ENCODE measurements at regions not wholly inside any gene's neighbourhood (a gene's known extent, or its start where the extent isn't known, plus 50 kb on each side); places are given as distances from the start of the nearest gene placed in this dataset.

DNA sequence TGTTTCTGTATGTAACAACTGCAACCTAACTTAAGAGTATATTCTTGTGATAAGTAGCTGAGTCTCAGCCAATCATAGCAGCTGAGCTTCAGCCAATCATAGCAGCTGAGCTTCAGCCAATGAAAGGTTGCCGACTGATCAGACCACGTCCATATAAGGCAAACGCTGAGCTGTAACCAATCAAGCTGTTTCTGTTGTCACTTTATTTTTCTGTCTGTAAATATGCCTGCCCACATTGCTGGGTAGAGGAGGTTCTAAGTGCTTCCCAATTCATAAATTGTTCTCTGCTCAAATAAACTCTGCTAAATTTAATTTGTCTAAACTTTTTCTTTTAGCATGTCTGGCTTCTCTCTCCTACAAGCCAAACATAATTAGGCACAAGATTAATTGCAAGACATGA is 231.5 kb upstream of the TCF4 start:
- TF ChIP-seq, protein P1, sequence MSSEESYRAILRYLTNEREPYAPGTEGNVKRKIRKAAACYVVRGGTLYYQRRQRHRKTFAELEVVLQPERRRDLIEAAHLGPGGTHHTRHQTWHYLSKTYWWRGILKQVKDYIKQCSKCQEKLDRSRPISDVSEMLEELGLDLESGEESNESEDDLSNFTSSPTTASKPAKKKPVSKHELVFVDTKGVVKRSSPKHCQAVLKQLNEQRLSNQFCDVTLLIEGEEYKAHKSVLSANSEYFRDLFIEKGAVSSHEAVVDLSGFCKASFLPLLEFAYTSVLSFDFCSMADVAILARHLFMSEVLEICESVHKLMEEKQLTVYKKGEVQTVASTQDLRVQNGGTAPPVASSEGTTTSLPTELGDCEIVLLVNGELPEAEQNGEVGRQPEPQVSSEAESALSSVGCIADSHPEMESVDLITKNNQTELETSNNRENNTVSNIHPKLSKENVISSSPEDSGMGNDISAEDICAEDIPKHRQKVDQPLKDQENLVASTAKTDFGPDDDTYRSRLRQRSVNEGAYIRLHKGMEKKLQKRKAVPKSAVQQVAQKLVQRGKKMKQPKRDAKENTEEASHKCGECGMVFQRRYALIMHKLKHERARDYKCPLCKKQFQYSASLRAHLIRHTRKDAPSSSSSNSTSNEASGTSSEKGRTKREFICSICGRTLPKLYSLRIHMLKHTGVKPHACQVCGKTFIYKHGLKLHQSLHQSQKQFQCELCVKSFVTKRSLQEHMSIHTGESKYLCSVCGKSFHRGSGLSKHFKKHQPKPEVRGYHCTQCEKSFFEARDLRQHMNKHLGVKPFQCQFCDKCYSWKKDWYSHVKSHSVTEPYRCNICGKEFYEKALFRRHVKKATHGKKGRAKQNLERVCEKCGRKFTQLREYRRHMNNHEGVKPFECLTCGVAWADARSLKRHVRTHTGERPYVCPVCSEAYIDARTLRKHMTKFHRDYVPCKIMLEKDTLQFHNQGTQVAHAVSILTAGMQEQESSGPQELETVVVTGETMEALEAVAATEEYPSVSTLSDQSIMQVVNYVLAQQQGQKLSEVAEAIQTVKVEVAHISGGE (tag by site-specific recombination; conservative IDR thresholded peaks at IDR 0.05; ENCODE audit: low read depth), result no peak
- TF ChIP-seq, protein P2, sequence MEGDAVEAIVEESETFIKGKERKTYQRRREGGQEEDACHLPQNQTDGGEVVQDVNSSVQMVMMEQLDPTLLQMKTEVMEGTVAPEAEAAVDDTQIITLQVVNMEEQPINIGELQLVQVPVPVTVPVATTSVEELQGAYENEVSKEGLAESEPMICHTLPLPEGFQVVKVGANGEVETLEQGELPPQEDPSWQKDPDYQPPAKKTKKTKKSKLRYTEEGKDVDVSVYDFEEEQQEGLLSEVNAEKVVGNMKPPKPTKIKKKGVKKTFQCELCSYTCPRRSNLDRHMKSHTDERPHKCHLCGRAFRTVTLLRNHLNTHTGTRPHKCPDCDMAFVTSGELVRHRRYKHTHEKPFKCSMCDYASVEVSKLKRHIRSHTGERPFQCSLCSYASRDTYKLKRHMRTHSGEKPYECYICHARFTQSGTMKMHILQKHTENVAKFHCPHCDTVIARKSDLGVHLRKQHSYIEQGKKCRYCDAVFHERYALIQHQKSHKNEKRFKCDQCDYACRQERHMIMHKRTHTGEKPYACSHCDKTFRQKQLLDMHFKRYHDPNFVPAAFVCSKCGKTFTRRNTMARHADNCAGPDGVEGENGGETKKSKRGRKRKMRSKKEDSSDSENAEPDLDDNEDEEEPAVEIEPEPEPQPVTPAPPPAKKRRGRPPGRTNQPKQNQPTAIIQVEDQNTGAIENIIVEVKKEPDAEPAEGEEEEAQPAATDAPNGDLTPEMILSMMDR (tag by site-specific recombination; IDR thresholded peaks at IDR 0.05), result no peak
- TF ChIP-seq HOXA7 (CRISPR knock-in tag; IDR thresholded peaks at IDR 0.05; ENCODE audit: borderline replicate concordance) (no peak), ZNF121 (tag by site-specific recombination; IDR thresholded peaks at IDR 0.05) (no peak), SALL2 (tag by site-specific recombination; IDR thresholded peaks at IDR 0.05; ENCODE audit: borderline replicate concordance) (no peak)
